ENCODE measurements at regions not wholly inside any gene's neighbourhood (a gene's known extent, or its start where the extent isn't known, plus 50 kb on each side); places are given as distances from the start of the nearest gene placed in this dataset.

DNA sequence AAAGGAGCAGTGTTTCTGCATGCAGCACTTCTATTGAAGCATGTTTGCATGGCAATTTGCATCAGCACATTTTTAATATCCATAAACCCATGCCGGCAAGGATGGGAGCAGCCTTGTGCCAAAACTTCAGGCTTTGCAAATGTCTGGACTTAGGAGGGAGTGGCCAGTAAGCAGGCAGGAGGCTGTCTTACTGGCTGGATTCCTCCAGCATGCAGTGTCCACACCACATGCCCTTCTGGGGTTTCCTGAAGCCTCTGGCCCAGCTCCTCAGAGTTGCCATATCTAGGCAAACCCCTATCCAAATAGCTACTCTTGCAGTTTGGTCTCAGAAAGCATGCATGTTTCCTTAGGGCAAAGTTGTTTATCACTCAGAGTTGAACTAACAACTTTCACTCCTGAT lies 139.1 kb upstream of the MRPS22 start:
- TF ChIP-seq, protein P1, sequence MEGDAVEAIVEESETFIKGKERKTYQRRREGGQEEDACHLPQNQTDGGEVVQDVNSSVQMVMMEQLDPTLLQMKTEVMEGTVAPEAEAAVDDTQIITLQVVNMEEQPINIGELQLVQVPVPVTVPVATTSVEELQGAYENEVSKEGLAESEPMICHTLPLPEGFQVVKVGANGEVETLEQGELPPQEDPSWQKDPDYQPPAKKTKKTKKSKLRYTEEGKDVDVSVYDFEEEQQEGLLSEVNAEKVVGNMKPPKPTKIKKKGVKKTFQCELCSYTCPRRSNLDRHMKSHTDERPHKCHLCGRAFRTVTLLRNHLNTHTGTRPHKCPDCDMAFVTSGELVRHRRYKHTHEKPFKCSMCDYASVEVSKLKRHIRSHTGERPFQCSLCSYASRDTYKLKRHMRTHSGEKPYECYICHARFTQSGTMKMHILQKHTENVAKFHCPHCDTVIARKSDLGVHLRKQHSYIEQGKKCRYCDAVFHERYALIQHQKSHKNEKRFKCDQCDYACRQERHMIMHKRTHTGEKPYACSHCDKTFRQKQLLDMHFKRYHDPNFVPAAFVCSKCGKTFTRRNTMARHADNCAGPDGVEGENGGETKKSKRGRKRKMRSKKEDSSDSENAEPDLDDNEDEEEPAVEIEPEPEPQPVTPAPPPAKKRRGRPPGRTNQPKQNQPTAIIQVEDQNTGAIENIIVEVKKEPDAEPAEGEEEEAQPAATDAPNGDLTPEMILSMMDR (IDR thresholded peaks at IDR 0.05; ENCODE audit: borderline replicate concordance, extremely low read depth, low read length, poor library complexity, severe bottlenecking), result no peak
- TF ChIP-seq EZH2 (IDR thresholded peaks at IDR 0.05; ENCODE audit: borderline replicate concordance, low read depth, low read length, severe bottlenecking), result no peak

Data from DND-41 (cell line).